NCI-H1417 treated with DMSO at 0.1 percent for 48 hours (cell line): ENCODE measurements at regions not wholly inside any gene's neighbourhood (a gene's known extent, or its start where the extent isn't known, plus 50 kb on each side); places are given as distances from the start of the nearest gene placed in this dataset.
A peak's percentile ranks its signal among the peaks of the same experiment; 100 is the strongest.
"Not testable (repeated sequence)": the region's sequence is repeated elsewhere in the genome, so short reads cannot be mapped to it uniquely, and the experiment has no call there.

Experiments used
- DNase-seq: peaks from one replicate; lab custom pipeline; 2025; lab: John Stamatoyannopoulos, UW

DNA sequence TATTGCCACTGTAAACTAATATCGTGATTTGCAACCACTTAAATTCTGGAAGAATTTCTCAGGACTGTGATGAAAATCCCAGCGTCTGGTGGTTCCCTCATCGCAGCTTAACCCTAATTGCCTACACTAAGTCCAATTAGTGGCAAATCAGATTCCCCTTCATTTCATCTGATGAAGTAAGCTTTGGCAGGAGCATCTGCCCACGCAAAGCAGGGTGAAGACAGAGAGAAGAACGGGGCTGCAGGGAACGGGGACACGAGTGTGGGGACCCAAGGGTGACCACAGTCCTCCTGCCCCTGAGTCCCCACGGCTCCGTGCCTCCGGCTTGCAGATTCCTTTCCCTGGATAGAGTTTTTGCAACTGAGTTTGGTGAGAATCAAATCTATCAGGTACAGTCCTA is 159.5 kb downstream of the LY86 start:
- DNase-seq: no peak

DNA sequence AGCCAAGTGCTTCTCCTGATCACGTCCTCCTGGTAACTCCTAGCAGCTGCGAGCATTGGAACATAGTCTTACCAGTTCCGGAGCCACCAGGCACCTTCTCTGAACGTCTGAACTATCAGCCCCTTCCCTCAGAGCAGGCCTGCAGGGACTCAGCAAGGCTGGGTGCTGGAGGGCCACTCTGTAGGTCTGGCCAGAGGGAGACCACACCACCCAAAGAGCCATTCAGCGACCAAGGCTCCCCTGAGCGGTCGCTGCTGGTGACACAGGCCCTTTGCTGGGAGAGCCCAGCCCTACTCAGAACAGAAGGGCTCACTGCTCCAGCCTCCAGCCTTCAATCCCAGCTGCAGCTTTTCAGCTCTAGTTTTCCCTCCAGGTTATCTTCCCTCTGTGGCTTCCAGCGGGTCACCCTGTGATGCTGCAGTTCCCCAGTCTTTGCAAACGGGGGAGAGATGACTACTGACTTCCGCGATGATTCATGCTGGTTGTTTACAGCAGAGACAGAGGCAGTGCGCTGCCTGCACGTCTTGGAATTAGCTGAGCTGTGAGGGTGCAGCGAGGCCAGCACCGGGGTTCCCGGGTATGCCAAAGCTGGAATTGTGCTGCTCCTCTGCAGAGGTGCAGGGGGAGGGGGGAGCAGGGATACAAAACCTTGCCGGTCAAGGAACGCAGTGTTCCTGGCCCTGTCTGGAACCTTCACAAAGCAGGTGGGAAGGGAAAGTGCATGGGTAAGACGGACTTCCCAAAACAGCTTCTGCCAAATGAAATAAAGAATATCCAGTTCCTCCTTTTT is 161.4 kb downstream of the LY86 start:
- no peak for DNase-seq

- DNase-seq: no peak
Measured at GRCh38 chr6:6750594-6751265, 162.2 kb downstream of the LY86 start.

DNA sequence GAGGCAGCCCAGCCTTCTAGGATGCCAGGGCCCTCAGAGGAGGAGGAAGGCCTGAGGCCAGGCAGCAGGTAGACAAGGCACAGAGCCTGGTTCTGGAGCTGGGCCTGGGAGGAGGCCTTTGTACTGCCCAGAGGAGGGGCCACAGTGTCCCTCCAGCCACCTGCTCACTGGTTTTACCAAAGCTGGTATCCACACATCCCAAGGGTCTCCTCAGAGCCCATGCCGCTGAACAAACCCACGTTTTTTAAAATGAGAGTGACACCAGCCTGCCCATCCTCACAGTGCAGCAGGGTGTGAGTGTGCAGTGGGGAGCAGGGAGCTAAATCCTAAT is 162.7 kb downstream of the LY86 start:
- DNase-seq: no peak

DNA sequence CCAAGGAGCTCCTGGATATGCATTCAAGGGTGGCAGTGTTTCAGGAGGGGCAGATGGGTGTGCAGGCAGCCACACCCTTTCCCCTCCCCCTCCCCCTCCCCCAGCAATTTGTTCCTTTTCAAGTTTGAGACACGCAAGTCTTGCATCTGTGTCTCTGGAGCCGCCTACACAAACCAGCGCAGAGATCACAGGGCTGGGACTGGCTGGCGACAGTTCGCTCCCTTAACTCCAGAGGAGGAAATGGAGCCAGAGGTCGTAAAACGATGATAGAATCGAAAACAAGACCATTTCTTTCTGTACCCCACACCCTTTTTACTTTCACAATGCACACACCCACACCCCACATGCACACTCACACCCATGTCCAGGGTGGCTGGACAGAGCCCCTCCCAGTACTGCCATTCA is 163.1 kb downstream of the LY86 start:
- no peak for DNase-seq

GRCh38 chr6:6752129-6752528 is 163.6 kb downstream of the LY86 start:
- no peak for DNase-seq

DNA sequence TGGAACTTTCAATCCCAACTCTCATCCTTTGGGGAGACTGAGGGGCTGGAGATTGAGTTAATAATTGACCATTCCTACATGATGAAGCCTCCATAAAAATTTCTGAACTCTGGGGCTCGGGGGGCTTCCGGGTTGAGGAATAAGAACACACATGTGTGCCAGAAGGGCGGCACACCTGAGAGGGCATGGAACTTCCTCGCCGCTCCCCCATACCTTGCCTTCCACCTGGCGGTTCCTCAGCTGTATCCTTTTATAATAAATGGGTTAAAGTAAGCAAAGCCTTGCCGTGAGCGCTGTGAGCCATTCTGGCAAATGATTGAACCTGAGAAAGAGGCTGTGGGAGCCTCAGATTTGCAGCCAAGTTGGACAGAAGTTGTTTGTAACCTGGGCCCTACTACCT is 164.8 kb downstream of the LY86 start:
- DNase-seq: no peak

- DNase-seq: no peak
Measured at GRCh38 chr6:6756526-6756925, 168.0 kb downstream of the LY86 start.

DNA sequence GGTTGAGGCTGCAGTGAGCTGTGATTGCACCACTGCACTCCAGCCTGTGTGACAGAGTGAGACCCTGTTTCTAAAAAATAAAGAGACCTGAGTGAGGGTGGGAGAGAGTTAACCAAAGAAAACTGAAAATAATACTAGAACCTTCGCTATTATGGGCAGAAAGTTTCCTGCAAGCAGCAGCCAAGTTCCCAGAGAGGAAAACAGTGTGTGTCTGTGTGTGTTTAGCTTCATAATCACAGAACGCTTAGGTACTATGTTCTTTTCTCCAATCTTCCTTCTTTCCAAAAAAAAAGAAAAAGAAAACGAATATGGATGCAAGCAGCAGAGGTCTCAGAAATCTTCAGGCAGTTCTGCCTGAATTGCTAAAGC is 170.0 kb downstream of the LY86 start:
- DNase-seq: no peak

DNA sequence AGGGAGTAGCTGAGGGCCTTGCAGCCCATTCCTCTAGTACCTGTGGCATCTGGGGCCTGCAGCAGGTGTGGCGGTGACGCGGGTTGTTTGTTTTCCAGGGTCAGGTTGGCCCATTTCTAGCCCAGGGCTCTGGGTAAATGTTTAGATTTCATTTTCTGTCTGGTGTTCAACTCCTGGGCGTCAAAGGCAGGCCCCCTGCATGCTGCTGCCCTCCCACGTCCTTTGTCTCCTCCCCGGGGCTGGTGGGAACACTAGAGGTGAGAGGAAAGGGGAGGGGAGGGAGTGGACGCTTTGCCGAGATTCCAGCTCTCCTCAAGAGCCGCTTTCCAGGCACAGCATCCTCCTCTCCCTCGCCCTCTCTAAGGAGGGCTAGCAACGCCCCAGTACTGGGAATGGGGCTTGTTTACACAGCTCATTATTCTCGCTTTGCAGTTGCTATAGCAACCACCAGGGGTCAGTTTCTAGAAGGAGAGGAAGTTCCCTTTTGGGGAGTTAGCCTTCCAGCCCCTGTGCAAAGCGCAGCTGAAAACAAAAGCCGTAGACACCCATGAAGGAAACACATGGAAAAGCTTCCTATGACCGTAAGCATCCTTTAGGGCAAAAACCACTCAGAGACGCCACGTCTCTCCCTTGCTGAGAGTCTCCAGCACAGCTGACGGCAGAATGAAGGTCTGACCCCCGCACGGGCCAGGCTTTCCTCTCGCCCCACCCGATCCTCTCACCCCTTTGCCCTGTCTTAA is 170.6 kb downstream of the LY86 start:
- peak; percentile 13 for DNase-seq

DNA sequence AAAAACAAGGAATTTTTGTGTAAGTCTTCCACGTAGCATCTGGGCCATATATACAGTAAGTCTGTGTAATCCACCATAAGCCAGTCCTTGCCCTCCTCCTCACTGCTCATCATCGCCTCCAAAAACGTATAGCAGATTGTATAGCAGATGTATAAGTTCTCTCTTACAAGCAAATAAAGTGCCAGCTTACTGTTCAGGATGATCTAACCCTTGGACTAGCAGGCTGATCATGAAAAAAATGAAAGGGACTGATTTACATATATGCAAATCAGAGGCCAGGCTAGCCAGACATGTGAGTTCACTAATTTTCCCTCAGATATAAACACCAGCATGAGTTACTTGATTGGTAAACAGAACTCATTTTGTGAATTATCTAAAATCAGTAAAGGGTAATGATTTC is 171.5 kb downstream of the LY86 start:
- DNase-seq: no peak

GRCh38 chr6:6762566-6762965 is 174.0 kb downstream of the LY86 start:
- not testable (repeated sequence) for DNase-seq

DNA sequence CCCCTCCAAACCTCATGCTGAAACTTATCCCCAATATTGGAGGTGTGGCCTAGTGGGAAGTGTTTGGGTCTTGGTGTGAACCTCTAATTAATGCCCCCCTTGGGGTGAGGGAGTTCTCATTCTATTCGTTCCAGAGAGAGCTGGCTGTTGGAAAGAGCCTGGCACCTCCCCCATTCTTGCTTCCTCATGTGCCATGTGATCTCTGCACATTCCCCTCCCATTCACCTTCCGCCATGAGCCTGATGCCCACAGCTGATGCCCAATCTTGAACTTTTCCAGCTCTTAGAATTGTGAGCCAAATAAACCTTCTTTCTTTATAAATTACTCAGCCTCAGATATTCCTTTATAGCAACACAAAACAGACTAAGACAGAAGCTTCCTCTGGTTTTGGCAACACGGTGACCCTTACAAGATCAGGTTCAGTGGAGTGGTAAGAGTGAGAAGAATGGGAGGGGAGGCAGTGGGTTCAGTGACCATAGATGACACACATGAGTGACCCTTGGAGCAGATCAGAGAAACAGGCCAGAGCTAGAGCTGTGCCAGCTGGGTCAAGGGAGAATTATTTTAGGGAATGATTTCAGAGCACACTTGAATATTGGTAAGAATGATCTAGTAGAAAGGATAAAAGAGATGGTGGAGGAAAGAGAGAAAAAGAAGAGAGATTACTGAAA is 176.4 kb downstream of the LY86 start:
- no peak for DNase-seq

DNA sequence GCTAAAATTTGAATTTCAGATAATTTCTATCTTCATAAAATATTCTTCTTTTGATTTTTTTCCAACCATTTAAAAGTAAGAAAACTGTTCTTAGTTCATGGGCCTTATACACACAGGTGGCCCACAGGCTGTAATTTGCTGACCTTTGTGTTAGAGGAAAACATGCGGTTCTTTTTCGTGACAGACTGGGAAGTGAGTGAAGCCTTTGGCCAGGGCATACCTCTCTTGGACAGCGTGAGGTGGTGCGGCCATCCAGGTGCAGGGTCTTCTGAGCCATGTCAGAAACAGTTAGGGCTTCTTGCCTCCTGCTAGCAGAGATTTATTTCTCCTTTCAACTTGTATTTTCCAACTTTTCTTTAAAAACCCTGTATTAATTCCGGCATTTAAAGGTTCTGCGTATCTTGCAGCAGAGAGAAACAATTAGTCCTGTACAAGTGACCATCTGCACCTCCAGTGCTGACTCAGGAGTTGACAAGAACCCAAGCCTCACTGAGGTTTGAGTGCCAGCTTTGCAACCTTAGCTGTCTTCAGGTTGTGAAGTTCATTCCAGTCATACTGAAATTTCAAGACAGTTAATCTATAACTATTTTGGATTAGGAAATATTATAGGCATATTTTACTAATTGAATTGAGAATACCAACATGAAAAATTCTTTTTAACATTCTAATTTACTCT is 177.8 kb downstream of the LY86 start:
- DNase-seq: no peak

DNA sequence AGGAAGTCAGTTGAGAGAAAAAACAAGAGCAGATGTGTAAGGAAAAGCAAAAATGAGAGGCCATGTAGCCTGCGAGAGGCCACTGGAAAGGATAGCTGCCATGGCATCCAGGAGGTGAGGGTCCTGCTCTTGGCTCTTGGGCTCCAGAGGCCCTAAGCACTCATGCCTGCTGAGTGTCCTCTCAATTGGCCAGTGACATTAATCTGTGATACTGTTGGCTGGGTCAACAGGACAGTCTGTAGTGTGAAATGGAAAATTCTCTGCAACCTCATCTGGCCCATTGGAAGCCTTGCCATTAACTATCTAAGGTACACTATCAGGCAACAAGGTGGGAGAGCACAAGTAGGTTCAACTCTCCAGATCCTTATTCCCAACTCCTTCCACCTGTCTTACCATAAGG is 180.9 kb downstream of the LY86 start:
- DNase-seq: no peak

GRCh38 chr6:6771224-6771945 is 182.9 kb downstream of the LY86 start:
- no peak for DNase-seq

GRCh38 chr6:6771964-6772363 is 183.4 kb downstream of the LY86 start:
- no peak for DNase-seq

- no peak for DNase-seq
Measured at GRCh38 chr6:6772751-6773150, 184.2 kb downstream of the LY86 start.

DNA sequence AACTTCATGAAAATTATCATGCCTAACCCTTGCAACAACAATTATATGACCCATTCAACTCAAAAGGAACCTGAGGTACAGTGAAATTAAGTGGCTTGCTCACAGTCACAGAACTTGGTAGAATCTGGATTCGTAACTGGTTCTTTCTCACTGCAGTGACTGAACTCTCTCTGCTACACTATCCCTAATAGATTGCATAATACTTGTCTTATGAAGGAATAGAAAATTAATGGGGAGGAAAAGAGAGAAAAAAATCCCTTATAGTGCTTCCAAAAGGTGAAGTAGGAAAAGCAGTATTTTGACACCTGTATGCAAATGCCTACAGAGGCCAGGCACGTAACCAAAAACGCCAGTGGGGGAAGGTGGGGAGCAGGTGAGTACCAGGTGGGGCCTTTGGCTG is 186.6 kb downstream of the LY86 start:
- no peak for DNase-seq

DNA sequence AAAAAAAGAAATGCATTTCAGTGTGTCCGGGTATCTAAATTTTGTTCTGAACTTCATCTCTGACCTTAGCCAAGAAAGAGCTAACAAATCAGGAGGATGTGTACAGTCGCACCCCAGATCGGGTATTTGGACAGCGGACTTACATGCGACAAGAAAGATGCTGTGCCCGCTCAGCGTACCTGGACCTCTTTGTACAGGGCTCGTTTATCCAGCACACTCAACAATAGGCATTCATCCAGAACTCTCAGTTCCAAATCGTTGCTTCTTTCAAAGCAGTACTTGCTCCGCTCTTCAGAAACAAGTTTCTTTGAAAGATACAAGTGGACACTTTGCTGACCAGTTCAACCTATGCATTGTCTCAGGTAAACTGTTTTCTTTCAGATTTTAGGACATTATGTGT is 191.7 kb downstream of the LY86 start:
- no peak for DNase-seq

DNA sequence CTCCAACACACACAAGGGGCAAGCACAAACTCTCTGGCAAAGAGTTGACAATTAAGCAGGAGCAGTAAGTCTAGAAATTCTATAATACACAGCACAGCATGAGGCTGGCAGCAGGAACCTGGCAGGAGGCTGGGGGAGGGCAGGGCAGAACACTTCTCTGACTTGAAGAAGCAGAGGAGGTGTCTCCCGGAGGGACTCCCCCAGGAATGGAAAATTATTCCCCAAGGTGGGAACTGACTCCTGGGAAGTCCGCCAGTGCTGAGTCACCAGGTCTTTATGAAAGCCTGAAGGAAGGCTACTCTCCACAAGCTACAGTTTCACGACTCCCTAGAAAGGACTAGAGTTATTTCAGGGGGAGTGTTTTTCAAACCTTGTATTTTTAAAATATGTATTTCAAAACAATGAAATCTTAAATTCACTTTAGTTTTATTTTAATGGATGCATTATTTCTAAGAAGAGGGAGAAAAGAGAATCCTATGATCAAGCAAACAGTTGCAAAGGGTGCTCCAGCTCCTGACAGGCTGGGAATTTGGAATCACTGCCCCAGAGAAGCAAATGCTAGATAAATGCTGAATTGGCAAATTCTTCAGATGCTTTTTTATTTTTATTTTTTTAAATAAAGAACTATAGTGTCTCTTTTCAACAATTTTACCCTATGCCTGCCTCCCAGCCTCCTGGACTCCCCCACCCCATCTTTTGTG is 192.8 kb downstream of the LY86 start:
- DNase-seq: no peak
